Spleen (tissue), 7 donors: ENCODE measurements at regions not wholly inside any gene's neighbourhood (a gene's known extent, or its start where the extent isn't known, plus 50 kb on each side); places are given as distances from the start of the nearest gene placed in this dataset.

ENCODE experiments used
- POLR2A ChIP-seq, 3 donors: fragments of 450-650 bp; IDR thresholded peaks; one replicate each; pipeline ENCODE4 v1.5.1; 2017; ENCODE audit warnings: antibody characterized with exemption in 3 of 3, mild to moderate bottlenecking in 1 of 3
- TF ChIP-seq, protein P1 (sequence below), 11 experiments: fragments of 200-600 bp in 7 of 11; fragments of 450-650 bp in 4 of 11; sonication (generic) in 4 of 11; IDR thresholded peaks in 8 of 11; conservative IDR thresholded peaks in 3 of 11; 1 replicate in 7 of 11; 2 replicates in 4 of 11; pipeline versions ENCODE4 v1.4.0 to v1.8.0; 2016 to 2021; ENCODE audit warnings: antibody characterized with exemption in 11 of 11, inconsistent platforms in 4 of 11, mild to moderate bottlenecking in 1 of 11
- donor health status: DM: no; HTN: no; CAD: no; lungs with moderate emphysema.
- donor health status: DM: no; HTN: no; CAD: no.
- donor health status: DM: no; HTN: no; CAD: no.

DNA sequence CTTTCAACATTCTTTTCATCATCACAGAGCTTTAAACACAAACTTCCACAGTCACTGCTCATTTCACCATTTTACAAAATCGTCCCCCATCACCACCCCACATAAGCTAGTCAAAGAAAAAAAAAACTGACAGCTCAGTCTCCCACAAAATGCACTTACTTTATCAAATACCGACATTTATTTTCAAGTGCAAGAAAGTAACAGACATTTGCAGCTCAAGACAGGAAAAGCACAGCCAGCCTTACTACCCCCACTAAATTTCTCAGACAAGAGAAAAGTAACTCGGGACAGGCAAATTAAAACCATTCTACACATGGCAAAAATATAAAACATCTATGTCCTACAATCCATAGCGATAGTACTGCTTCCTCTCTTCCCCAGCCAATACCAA lies 402.4 kb downstream of the SHQ1 start:
- no peak for TF ChIP-seq POLR2A (IDR thresholded peaks at IDR 0.05)
- TF ChIP-seq, protein P1, sequence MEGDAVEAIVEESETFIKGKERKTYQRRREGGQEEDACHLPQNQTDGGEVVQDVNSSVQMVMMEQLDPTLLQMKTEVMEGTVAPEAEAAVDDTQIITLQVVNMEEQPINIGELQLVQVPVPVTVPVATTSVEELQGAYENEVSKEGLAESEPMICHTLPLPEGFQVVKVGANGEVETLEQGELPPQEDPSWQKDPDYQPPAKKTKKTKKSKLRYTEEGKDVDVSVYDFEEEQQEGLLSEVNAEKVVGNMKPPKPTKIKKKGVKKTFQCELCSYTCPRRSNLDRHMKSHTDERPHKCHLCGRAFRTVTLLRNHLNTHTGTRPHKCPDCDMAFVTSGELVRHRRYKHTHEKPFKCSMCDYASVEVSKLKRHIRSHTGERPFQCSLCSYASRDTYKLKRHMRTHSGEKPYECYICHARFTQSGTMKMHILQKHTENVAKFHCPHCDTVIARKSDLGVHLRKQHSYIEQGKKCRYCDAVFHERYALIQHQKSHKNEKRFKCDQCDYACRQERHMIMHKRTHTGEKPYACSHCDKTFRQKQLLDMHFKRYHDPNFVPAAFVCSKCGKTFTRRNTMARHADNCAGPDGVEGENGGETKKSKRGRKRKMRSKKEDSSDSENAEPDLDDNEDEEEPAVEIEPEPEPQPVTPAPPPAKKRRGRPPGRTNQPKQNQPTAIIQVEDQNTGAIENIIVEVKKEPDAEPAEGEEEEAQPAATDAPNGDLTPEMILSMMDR (IDR thresholded peaks at IDR 0.05 in 8 of 11, conservative IDR thresholded peaks at IDR 0.05 in 3 of 11) = no peak
